GM21717 (cell line): ENCODE measurements at regions not wholly inside any gene's neighbourhood (a gene's known extent, or its start where the extent isn't known, plus 50 kb on each side); places are given as distances from the start of the nearest gene placed in this dataset.

ENCODE experiments used
- ATAC-seq: cut with Tn5 transposase; IDR thresholded peaks from one replicate; pipeline ENCODE4 v1.9.1; 2021; ENCODE audit warnings: mild to moderate bottlenecking, moderate library complexity; ENCODE audit not compliant: unreplicated experiment

GRCh38 chr9:31065691-31066090, 1318.8 kb upstream of the ACO1 start:
- ATAC-seq = no peak

DNA sequence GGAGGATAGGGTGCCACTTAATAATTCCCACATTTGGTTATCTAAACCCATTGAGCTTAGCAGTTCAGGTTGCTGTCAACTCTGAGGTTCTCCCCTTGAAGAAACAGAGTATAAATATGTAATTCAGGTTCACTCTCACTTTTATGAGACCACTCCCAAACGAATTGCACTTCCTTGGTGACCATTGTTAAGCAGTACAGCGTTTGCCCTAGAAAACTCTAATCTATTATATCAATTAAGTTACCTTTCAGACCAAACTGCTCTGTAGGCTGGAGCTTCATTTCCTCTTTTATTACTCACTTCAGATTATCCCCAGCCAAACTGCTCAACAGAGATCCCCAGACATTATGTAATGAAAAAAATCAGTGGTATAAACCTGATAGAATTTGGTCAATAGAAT, 1317.0 kb upstream of the ACO1 start:
- no peak for ATAC-seq

DNA sequence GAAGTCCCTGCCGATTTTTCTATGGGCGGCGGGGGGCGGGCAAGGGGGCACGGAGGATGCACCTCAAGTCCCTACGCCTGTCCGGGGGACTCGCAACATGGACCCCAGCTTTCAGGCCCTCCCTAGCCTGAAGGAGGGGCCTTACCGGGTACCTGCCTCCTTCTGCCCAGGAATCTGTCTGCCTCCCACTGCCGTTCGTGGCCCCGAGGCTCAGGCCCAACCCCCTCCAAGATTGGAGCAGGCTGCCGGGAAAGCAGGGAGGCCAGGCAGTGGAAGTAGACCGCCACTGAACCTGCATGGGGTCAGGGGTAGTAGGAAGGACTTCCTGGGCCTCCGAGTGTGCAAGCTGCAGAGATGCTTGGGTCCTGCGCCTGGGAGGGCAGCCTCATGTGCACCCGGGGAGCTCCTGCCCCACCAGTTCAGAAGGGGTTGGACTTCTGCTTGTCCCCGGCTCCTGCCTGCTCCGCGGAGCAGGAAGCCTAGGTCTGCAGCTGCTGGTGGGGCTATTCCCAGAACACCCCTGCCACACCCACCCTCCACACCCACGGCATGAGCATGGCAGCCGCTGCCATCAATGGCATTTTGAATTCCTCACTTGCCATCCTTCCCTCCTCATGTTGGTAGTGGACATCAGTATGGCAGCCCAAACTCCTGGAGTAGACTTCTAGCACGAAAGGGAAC, 1312.7 kb upstream of the ACO1 start:
- ATAC-seq = no peak

DNA sequence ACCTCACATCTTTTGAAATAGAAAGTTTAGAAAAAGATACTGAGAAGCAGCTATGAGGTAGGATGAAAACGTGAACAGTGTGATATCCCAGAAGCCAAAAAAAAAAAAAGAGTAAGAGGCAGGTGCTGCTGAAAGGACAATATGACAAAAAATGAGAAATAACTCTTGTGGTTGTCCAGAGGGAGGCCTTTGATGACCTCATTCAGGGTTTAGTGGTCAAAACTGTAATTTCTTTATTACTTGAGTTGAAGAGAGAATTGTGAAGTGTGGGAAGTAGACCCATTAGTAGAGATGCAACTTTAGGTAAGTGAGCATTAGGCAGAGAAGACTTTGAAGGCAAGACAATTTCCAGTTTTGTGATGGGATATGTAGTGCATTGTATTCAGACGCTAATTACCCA, 1306.3 kb upstream of the ACO1 start:
- ATAC-seq = peak; percentile 67

DNA sequence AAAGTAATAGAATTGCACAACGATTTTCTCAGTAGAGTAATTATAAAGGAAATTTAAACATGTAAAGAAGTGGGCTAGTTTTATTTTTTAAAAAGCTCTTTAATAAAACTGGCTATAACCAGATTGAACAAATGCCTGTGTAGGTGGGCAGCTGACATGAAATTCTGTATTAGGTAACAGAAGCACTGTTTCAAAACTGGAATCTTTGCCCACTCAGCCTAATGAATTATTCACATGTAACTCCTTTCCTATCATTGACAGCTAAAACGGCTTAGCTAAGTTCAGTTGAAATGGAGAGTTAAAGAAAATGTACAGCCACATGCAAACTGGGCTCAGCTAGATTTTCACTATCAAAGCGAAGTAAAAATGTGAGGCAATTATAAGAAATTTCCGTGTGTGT, 1300.1 kb upstream of the ACO1 start:
- no peak for ATAC-seq

GRCh38 chr9:31089549-31090221, 1294.8 kb upstream of the ACO1 start:
- ATAC-seq = no peak

GRCh38 chr9:31100311-31100710, 1284.1 kb upstream of the ACO1 start:
- ATAC-seq = no peak

GRCh38 chr9:31103836-31104235, 1280.6 kb upstream of the ACO1 start:
- no peak for ATAC-seq

DNA sequence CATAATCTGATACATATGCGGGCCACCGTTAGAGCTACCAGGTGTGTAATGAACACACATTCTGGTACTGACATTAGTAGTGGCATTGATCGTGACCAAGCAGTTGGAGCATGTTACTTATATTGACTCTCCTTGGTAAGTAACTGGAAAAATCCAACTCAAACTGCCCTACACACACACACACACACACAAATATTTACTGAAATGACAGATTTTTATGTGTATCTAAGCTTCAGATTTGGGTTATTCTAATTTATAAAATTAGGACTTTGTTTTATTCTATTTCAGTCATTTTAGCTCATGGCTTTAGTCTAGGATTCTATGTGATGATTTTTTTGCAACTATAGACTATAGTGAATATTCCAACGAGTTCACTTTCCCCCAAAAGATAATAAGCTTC, 1280.2 kb upstream of the ACO1 start:
- no peak for ATAC-seq

GRCh38 chr9:31112491-31112890, 1272.0 kb upstream of the ACO1 start:
- no peak for ATAC-seq

DNA sequence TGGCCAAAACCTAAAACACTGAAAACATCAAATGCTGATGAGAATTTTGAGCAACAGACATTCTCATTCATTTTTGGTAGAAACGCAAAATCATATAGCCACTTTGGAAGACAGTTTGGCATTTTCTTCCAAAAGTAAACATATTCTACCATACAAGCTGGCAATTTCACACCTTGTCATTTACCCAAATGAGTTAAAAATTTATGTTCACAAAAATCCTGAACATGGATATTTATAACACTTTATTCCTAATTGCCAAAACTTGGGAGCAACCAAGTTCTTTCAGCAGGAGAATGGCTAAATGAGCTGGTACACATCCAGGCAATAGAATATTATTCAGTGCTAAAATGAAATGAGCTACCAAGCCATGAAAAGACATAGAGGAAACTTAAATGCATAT, 1270.1 kb upstream of the ACO1 start:
- ATAC-seq = no peak

- ATAC-seq = peak; percentile 96
These were observed 1264.5 kb upstream of the ACO1 start for GRCh38 chr9:31119890-31120454.

- ATAC-seq = no peak
These were observed 1260.1 kb upstream of the ACO1 start for GRCh38 chr9:31124389-31124788.

DNA sequence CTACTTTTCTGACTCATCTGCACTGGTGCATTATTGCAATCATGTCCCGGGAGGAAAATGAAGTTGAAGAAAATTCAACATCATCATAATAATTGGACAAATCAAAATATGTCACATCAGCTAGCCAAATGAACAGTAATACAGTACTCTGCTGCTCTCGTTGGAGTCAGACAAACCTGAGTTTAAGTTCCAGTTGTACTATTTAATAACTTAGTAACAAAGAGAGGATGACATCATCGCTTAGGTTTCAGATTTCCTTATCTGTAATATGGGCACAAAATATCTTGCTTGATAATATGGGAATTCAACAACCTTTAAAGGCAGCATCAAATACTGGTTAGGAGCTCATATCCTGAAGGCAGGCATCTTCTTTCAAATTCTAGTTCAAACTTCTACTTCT, 1248.9 kb upstream of the ACO1 start:
- no peak for ATAC-seq

DNA sequence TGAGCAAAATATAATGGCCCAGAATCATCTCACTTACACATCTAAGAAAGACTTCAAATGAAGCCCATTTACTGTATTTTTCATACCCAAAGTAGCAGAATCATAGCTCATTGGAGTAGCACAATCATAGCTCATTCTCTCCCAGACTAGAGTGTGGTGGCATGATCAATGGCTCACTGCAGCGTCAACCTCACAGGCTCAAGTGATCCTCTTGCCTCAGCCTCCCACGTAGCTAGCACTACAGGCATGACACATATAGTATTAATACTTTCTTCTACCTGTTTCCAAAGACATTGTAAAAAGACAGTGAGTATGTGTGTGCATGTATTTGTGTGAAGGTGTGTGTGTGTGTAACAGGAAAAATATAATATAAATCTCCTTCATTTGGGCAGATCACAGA, 1247.9 kb upstream of the ACO1 start:
- no peak for ATAC-seq

DNA sequence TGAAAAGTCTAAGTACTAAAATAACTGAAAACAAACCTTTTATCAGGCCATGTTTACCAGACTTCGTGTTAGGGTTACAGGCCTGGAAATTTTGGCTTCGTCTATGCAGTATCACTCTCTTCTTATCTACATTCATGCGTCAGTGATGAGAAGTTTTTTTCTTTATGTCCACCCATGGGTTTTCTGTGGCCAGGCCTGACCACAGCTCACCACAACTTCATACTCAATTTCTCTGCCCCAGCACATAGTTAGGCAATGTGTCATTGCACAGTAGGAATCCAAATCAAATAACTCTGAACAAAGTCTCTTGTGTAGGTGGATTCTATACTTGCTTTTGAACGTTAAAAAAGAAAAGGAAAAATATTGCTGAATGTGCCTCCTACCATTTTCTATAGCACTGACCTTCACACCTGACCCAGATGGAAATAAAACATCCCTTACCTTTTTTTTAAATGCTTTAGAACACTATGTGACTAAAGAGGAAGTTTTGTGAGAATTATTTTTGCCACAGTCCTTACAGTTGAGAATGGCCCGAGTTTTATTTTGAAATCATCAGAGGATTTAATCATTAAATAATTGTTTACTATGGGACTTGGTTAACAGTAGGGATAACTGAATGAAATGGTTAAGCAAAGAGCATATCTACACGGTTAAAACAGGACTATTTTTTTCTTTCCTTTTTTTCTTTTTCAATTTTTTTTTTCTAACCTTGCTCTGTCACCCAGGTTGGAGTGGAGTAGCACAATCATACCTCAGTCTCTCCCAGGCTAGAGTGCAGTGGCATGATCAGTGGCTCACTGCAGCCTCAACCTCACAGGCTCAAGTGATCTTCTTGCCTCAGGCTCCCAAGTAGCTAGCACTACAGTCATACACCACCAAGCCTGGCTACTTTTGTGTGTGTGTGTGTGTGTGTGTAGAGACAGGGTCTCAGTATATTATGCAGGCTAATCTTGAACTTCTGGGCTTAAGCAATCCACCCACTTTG, 1247.0 kb upstream of the ACO1 start:
- ATAC-seq = peak; percentile 44

GRCh38 chr9:31140316-31140715, 1244.1 kb upstream of the ACO1 start:
- ATAC-seq = no peak

DNA sequence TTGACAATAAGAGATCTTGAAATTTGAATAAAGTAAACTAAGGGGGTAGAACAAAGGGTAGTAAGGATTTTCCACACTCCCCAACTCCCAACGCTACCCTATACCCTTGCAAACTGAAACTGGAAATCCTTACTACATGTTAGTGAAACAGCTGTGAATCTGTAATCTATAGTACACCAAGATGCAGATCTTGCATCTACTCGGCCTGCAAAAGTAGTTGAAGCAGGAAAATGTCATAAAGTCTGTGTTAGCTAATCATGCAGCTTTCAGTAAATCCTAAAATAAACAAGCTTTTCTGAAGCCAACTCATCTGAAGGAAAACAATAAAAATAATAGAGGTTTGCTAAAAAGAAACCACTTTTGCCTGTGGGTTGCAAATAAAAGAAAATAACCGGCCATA, 1242.0 kb upstream of the ACO1 start:
- ATAC-seq = no peak

DNA sequence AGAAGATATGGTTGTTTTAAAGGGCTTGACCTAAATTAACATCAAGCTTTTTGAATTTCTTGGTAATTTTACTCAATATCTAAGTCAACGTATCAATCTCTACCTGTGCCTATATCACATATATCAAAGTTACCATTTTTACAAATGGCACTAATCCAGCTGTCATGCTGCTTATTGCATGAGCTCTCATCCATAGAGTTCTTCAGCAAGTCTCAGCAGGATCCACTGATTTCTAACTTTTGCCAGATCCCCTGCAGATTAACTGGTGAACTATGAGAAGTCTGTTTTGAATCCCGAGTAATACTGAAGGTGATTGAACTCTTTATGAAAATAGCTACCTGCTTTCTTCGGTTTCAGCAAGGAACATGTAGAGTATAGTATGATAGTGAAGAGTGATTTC, 1239.8 kb upstream of the ACO1 start:
- no peak for ATAC-seq

- peak; percentile 97 for ATAC-seq
These were observed 1237.8 kb upstream of the ACO1 start for GRCh38 chr9:31146485-31147166.
